ENCODE measurements at regions not wholly inside any gene's neighbourhood (a gene's known extent, or its start where the extent isn't known, plus 50 kb on each side); places are given as distances from the start of the nearest gene placed in this dataset.

GRCh38 chr1:234971586-234972297 is 156.9 kb downstream of the TOMM20 start (continued):
- TF ChIP-seq MAZ (CRISPR knock-in tag; conservative IDR thresholded peaks at IDR 0.05 in 1 of 2, IDR thresholded peaks at IDR 0.05 in 1 of 2) (0 out of 4 replicates have a peak, but pooled peaks of 1 of the 2 experiments have one; percentile 8), ILK (tag; IDR thresholded peaks at IDR 0.05; ENCODE audit: borderline replicate concordance, low read depth) (no peak), BHLHE40 (IDR thresholded peaks at IDR 0.05; ENCODE audit: low read length) (no peak), ZNF253 (CRISPR knock-in tag; conservative IDR thresholded peaks at IDR 0.05) (no peak), ZNF3 (CRISPR knock-in tag; IDR thresholded peaks at IDR 0.05) (no peak), ZNF23 (CRISPR knock-in tag; IDR thresholded peaks at IDR 0.05) (no peak), RBM34 (IDR thresholded peaks at IDR 0.05; ENCODE audit: borderline replicate concordance, insufficient read depth, low read length) (no peak), HEY1 (CRISPR knock-in tag; IDR thresholded peaks at IDR 0.05; ENCODE audit: borderline replicate concordance) (no peak), IRF1 (CRISPR knock-in tag; IDR thresholded peaks at IDR 0.05; ENCODE audit: borderline replicate concordance) (no peak), FOXP4 (CRISPR knock-in tag; IDR thresholded peaks at IDR 0.05; ENCODE audit: borderline replicate concordance) (no peak)
- TF ChIP-seq, protein P1, sequence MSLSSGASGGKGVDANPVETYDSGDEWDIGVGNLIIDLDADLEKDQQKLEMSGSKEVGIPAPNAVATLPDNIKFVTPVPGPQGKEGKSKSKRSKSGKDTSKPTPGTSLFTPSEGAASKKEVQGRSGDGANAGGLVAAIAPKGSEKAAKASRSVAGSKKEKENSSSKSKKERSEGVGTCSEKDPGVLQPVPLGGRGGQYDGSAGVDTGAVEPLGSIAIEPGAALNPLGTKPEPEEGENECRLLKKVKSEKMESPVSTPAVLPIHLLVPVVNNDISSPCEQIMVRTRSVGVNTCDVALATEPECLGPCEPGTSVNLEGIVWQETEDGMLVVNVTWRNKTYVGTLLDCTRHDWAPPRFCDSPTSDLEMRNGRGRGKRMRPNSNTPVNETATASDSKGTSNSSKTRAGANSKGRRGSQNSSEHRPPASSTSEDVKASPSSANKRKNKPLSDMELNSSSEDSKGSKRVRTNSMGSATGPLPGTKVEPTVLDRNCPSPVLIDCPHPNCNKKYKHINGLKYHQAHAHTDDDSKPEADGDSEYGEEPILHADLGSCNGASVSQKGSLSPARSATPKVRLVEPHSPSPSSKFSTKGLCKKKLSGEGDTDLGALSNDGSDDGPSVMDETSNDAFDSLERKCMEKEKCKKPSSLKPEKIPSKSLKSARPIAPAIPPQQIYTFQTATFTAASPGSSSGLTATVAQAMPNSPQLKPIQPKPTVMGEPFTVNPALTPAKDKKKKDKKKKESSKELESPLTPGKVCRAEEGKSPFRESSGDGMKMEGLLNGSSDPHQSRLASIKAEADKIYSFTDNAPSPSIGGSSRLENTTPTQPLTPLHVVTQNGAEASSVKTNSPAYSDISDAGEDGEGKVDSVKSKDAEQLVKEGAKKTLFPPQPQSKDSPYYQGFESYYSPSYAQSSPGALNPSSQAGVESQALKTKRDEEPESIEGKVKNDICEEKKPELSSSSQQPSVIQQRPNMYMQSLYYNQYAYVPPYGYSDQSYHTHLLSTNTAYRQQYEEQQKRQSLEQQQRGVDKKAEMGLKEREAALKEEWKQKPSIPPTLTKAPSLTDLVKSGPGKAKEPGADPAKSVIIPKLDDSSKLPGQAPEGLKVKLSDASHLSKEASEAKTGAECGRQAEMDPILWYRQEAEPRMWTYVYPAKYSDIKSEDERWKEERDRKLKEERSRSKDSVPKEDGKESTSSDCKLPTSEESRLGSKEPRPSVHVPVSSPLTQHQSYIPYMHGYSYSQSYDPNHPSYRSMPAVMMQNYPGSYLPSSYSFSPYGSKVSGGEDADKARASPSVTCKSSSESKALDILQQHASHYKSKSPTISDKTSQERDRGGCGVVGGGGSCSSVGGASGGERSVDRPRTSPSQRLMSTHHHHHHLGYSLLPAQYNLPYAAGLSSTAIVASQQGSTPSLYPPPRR (CRISPR knock-in tag; IDR thresholded peaks at IDR 0.05; ENCODE audit: borderline replicate concordance) = no peak
- TF ChIP-seq, protein P2, sequence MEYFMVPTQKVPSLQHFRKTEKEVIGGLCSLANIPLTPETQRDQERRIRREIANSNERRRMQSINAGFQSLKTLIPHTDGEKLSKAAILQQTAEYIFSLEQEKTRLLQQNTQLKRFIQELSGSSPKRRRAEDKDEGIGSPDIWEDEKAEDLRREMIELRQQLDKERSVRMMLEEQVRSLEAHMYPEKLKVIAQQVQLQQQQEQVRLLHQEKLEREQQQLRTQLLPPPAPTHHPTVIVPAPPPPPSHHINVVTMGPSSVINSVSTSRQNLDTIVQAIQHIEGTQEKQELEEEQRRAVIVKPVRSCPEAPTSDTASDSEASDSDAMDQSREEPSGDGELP (CRISPR knock-in tag; IDR thresholded peaks at IDR 0.05; ENCODE audit: borderline replicate concordance) = no peak

Measured in K562 (cell line).